ENCODE measurements at regions not wholly inside any gene's neighbourhood (a gene's known extent, or its start where the extent isn't known, plus 50 kb on each side); places are given as distances from the start of the nearest gene placed in this dataset.

DNA sequence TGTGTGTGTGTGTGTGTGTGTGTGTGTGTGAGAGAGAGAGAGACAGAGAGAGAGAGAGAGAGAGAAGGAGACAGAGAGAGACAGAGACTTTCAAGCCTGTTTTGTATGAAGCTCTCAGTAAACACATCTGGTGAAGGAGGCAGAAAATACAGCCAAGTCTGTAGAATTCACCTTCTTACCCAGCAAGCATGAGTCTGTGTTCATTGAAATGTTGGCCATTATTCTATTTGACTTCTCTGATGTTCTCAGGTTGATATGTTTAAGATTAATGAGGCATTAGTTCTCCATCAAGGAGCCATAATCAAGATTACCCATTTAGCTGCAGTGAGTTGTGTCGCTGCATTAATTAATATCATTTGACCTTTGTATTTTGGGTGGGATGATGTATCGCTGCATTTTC is 895.8 kb upstream of the EEF2KMT start:
- intact Hi-C loops (cut with micrococcal nuclease) = no loop called here
- Histone ChIP-seq H3K18ac (ENCODE audit: low read depth, low read length) (no peak overlapping the region), H2AFZ (replicated peaks; ENCODE audit: low read length, poor library complexity) (no peak overlapping the region), H3K27me3 (ENCODE audit: control insufficient read depth, insufficient read depth, low read length) (no peaks in the 10 kb centered on the region), H3K14ac (replicated peaks; ENCODE audit: low read depth, low read length) (no peak overlapping the region), H2AK5ac (ENCODE audit: low read depth, low read length) (no peak overlapping the region), H3K27ac (ENCODE audit: insufficient read depth, low read length) (no peak overlapping the region), H4K5ac (ENCODE audit: low read depth, low read length) (no peak overlapping the region), H3K9me3 (ENCODE audit: control insufficient read depth, insufficient read depth, low read length) (peaks cover 15% of the 10 kb centered on the region), H3K4me1 (ENCODE audit: control insufficient read depth, insufficient read depth, low read length) (no peaks in the 10 kb centered on the region), H4K91ac (ENCODE audit: insufficient read depth, low read depth, low read length) (no peak overlapping the region), H3K4me3 (ENCODE audit: insufficient read depth, low read depth, low read length) (no peak overlapping the region), H3K9me1 (ENCODE audit: insufficient read depth, low read length) (no peaks in the 10 kb centered on the region), H3K4ac (ENCODE audit: low read depth, low read length) (no peak overlapping the region), H3K23ac (ENCODE audit: low read depth, low read length) (no peak overlapping the region), H2AK9ac (replicated peaks; ENCODE audit: low read depth, low read length, poor library complexity) (no peak overlapping the region), H3K4me2 (ENCODE audit: low read depth, low read length) (no peak overlapping the region), H4K8ac (ENCODE audit: low read depth in 2 of 2, low read length in 2 of 2) (no peak overlapping the region), H2BK15ac (ENCODE audit: low read depth, low read length) (no peak overlapping the region), H2BK120ac (ENCODE audit: low read depth, low read length) (no peak overlapping the region), H3K79me1 (ENCODE audit: low read depth in 1 of 2, low read length in 2 of 2) (no peaks in the 10 kb centered on the region), H3K36me3 (ENCODE audit: control insufficient read depth, insufficient read depth, low read length) (no peaks in the 10 kb centered on the region), H3K9ac (ENCODE audit: low read depth, low read length) (no peak overlapping the region), H4K20me1 (ENCODE audit: insufficient read depth, low read length) (no peaks in the 10 kb centered on the region), H2BK20ac (ENCODE audit: low read depth, low read length) (no peak overlapping the region), H3K56ac (ENCODE audit: extremely low read depth, insufficient read depth, low read length) (no peak overlapping the region), H2BK5ac (ENCODE audit: low read depth, low read length, poor library complexity, severe bottlenecking) (no peak overlapping the region)
- DNase-seq (no peak), ATAC-seq (ENCODE audit: low read depth) (no peak)
- no CpG with 5 or more reads among the region's 2 CpGs for WGBS, 2 experiments (ENCODE audit: extremely low coverage in 2 of 2, insufficient read length in 1 of 2)
- BruUV-seq (replicated peaks) = no TSS peak
- TF ChIP-seq RFX5 (IDR thresholded peaks at IDR 0.05; ENCODE audit: low read depth, low read length) (no peak), POLR2A (IDR thresholded peaks at IDR 0.05; ENCODE audit: low read depth, low read length) (no peak)
- POLR2A ChIA-PET (ENCODE audit: unreplicated experiment) = no interaction called here
- dilution Hi-C loops (cut with HindIII; ENCODE audit: low sequenced_read_pairs, unreplicated experiment) = no loop called here
- CTCF ChIA-PET = no interaction called here
- in situ Hi-C loops (cut with MboI; ENCODE audit: low sequenced_read_pairs) = no loop called here
